C1 segment of cervical spinal cord (tissue), 14 donors: ENCODE measurements at regions not wholly inside any gene's neighbourhood (a gene's known extent, or its start where the extent isn't known, plus 50 kb on each side); places are given as distances from the start of the nearest gene placed in this dataset.

ENCODE experiments used
- DNase-seq, 14 donors: peaks; one replicate each; lab custom pipeline; 2025; lab: John Stamatoyannopoulos, UW

DNA sequence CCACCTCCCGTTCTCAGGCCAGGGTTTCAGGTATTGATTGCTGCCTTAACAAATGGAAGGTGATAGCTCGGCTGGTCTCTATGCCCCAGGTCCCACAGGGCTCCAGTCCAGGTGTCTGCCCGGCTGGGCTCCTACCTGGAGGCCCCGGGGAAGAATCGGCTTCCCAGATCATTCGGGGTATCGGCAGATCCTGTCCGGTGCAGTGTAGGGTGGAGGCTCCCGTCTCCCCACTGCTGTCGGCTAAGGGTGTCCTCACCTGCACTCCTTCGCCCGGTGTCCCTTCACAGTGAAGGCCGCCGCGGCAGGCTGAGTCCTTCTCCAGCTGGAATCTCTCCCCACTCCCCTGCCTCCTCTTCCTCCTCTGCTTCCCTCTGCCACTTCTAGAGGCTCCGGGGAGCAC lies 573.9 kb upstream of the SALL3 start:
- no peak for DNase-seq

GRCh38 chr18:78406743-78407465 lies 572.7 kb upstream of the SALL3 start:
- no peak for DNase-seq

- no peak for DNase-seq
These were observed 572.2 kb upstream of the SALL3 start for GRCh38 chr18:78407466-78407844.

DNA sequence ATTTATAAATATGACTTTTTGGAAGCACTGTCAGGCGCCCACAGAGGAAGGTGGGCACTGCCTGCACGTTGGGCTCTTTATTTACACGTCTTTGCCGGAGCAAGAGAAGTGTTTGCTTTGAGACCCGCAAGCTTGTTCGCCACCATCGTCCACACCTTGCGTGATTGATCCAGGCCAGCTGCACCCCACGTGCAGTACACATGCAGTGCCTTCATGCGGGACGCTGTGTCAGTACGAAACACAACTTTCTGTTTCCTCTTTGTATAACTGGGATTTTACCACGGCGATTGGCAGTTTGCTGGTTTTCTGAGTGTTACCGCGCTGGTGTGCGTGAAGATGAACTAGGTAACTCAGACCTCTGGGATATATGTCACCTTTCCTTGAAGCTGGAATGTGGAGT lies 571.0 kb upstream of the SALL3 start:
- no peak for DNase-seq

GRCh38 chr18:78410094-78410786 lies 569.4 kb upstream of the SALL3 start:
- no peak for DNase-seq

DNA sequence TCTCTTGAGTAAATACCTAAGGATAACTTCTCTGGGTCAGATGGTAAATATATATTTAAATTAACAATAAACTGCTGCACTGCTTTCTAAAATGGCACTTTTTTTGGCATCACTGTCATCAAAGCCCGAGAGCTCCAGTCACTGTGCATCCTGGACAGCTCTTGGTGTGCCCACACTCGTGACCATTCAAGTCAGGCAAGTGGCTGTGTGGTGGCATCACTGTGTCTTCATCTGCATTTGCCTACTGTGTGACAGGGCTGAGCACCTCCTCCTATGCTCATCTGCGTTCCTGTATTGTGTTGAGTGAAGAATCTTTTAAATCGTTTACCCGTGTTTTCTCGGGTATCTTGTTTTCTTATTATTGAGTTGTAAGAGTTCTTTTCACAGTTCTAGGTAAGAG lies 568.1 kb upstream of the SALL3 start:
- DNase-seq: no peak

DNA sequence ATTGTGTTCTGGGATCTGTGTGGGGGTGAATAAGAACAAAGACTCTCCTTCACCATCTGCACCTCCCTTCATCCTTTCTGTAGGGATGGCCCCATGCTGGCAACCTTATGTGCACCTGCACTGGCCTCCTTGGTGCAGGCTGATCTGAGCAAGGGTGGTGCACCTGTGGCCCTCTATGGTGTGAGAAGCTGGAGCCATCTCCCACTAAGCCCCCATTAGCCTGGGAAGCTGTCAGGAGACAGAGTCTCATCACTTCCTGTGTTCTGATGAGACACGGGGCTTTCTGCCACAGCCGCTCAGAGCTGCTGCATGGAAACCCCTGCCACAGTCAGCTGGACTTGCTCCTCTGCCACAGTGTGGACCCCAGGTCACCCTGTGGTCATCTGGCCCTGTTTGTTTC lies 565.3 kb upstream of the SALL3 start:
- DNase-seq: no peak

GRCh38 chr18:78416853-78417252 lies 562.8 kb upstream of the SALL3 start:
- DNase-seq: no peak

DNA sequence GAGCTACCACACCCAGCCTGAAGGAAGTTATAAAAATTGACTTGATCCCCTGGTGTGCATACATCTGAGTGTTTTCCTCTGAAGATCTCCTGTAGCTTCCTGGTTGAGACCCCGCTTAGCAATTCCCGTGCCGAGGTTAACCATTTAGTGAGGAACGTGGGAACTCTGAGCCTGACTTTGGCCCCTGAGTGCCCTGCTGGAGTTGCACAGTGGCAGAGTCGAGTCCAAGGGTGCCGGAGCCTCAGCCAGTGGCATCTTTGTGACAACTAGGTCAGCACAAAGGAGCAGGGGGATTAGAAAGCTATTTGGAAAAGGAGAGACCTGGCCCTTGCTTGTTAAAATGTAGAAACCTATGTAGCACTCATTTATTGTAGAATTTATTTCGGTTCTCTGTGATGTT lies 561.2 kb upstream of the SALL3 start:
- DNase-seq: no peak

GRCh38 chr18:78419171-78419570 lies 560.4 kb upstream of the SALL3 start:
- no peak for DNase-seq

GRCh38 chr18:78420116-78420515 lies 559.5 kb upstream of the SALL3 start:
- no peak for DNase-seq

DNA sequence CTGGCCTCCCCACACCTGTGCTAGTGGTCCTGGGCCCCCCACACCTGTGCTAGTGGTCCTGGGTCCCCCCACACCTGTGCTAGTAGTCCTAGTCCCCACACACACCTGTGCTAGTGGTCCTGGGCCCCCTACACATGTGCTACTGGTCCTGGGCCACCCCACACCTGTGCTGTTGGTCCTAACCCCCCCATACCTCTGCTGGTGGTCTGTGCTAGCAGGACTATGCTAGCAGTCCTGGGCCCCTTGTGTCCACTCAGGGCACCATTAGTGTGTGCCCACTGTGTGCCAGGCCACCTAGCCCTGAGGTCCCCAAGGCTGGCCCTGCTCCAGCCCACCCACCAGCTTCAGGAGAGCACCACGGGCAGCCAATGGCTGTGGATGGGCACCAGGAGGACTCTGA lies 558.2 kb upstream of the SALL3 start:
- no peak for DNase-seq

DNA sequence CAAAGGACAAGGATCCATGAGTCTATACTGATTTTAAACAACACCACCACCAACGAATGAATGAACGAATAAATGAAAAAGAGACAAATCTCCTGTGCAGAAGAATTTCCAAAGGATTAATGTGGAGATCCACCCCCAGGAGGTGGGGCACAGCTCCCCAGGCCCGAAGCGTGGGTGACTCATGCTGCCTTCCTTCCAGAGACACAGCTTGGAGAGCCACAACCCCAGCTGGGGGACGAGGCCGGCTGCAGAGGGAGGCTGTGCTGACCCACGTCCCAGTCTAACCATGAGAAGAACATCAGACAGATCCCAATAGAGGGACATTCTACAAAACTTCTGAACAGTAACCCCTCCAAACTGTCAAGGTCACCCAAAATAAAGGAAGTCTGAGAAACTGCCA lies 557.3 kb upstream of the SALL3 start:
- DNase-seq: no peak

GRCh38 chr18:78423811-78424210 lies 555.8 kb upstream of the SALL3 start:
- no peak for DNase-seq

DNA sequence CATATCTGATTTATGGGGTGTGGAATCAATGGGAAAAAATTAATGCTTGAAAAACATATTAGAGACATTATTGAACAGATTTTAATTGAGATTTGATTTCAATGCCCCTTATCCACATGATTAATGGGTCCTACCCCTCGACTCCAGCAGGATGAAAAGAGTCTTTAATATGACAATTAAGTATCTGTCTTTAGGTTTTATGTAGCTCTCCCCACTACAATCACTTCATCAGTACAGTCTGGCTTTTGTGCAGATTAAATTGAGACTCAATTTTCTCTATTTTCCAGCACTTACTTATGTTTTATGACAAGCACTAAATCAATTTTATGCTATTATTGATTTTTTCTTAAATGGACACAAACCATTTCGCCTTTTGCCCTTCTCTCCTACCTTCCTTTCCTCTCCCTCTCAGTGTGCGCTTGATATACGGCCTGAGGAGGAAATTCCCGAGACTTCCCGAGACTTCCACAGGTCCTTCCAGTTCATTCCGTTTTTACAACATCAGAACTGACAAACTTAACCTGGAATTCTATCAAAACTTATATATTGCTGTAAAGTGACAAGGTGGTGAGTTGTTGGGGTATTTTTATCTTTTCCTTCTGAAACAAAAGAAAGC lies 555.1 kb upstream of the SALL3 start:
- no peak for DNase-seq

DNA sequence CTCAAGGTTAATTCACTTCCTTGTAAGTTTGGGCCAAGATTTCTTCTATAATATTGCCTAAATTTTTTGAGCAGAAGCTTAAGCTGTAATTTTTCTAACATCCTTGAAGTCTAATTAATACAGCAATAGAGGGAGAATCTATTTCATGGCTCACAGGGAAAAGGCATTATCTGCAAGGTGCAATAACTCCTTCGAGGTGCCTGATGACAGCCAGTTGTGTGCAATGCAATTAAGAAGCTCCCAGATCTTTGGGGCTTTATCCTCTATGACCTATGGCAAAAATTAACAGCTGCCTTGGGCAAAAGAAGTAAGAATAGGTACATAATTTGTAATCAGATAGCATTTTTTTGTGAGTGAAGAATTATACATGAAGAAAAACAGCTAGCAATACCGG lies 554.6 kb upstream of the SALL3 start:
- no peak for DNase-seq

GRCh38 chr18:78427081-78427480 lies 552.5 kb upstream of the SALL3 start:
- DNase-seq: no peak

GRCh38 chr18:78429127-78430108 lies 550.2 kb upstream of the SALL3 start:
- DNase-seq: no peak

DNA sequence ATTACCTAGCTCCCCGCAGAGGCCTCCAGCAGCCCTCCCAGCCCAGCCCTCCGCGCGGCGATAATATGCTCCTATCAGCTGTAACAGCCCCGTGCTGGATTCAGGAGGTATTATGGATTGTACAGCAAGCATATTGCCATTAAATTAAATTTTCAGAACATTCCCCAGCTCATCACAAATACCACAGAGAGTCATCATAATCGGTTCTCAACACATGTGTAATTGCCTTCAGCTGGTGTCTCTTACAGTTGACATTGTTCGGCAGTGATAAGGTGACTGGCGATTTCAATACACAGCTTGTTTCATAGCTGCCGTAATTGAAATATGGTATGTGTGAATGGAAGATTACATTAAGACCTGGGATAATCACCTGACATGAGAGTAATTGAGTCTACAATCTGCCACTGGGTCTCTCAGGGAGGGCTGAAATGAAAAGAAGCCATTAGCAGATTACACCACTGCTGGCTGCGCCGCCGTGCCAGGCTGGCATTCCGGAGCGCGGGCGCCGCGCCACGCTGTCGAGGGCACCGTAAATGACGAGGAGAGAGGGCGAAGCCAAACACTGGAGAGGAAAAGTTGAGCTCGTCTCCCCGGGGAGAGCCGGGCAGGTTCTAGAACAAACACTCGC lies 549.4 kb upstream of the SALL3 start:
- no peak for DNase-seq

GRCh38 chr18:78431606-78432005 lies 548.0 kb upstream of the SALL3 start:
- DNase-seq: no peak

- DNase-seq: no peak
These were observed 546.1 kb upstream of the SALL3 start for GRCh38 chr18:78433562-78433961.
